ENCODE measurements at regions not wholly inside any gene's neighbourhood (a gene's known extent, or its start where the extent isn't known, plus 50 kb on each side); places are given as distances from the start of the nearest gene placed in this dataset.
"Not testable (repeated sequence)": the region's sequence is repeated elsewhere in the genome, so short reads cannot be mapped to it uniquely, and the experiment has no call there.

DNA sequence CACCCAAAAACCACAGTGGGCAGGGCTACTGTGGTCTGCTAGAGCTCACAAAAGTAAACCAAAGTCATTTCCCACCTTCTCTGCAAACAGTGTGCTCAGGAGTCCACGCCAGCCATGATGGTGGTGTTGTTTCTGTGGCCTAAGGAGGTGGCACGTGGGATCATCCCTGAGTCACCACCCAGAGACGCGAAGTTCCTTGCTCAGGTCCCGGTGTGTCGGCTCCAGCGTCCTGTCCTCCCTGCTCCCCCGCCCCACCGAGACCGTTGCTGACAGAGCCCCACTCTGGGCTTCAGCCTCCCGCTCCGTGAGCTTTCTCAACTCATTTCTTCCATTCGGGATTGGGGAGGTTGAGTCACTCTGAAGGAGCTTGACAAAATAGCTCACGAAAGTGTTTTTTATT, 118.7 kb downstream of the NPTX2 start:
- TF ChIP-seq EZH2phosphoT487 (IDR thresholded peaks at IDR 0.05; ENCODE audit: low read length) (no peak), EZH2 (optimal IDR thresholded peaks at IDR 0.05; ENCODE audit: low read depth, low read length) (no peak)
- Histone ChIP-seq H3K4me1 (ENCODE audit: low read length) (no peaks in the 10 kb centered on the region), H3K27ac (ENCODE audit: low read length) (no peak overlapping the region), H3K4me2 (ENCODE audit: low read depth, low read length) (no peak overlapping the region), H3K4me3 (ENCODE audit: low read length) (no peak overlapping the region), H3K9ac (ENCODE audit: low read length) (no peak overlapping the region), H3K79me2 (ENCODE audit: low read length) (no peaks in the 10 kb centered on the region), H3K9me3 (replicated peaks; ENCODE audit: insufficient read depth, low read length) (no peaks in the 10 kb centered on the region), H2AFZ (ENCODE audit: low read length) (no peak overlapping the region), H3F3A (ENCODE audit: insufficient read depth, low read length) (no peaks in the 10 kb centered on the region), H4K20me1 (ENCODE audit: insufficient read depth, low read length) (no peaks in the 10 kb centered on the region), H3K9me2 (replicated peaks; ENCODE audit: insufficient read depth, low read length) (no peaks in the 10 kb centered on the region), H3K36me3 (replicated peaks; ENCODE audit: insufficient read depth, low read length) (no peaks in the 10 kb centered on the region), H3K27me3 (replicated peaks; ENCODE audit: insufficient read depth, low read length) (no peaks in the 10 kb centered on the region)
- DNase-seq, result no peak

DNA sequence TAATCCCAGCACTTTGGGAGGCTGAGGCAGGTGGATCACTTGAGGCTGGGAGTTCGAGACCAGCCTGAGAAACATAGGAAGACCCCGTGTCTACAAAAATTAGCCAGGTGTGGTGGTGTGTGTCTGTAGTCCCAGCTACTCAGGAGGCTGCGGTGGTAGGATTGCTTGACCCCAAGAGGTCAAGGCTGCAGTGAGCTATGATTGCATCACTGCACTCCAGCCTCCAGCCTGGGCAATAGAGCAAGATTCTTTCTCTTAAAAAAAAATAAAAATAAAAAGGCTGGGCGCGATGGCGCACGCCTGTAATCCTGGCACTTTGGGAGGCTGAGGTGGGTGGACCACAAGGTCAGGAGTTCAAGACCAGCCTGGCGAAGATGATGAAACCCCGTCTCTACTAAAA, 119.4 kb downstream of the NPTX2 start:
- H3K9me2 ChIP-seq (replicated peaks; ENCODE audit: insufficient read depth, low read length), result not testable (repeated sequence)

GRCh38 chr7:98737176-98737575, 120.1 kb downstream of the NPTX2 start:
- H3K9me2 ChIP-seq (replicated peaks; ENCODE audit: insufficient read depth, low read length), result no peaks in the 10 kb centered on the region
- H3K4me1 ChIP-seq (ENCODE audit: low read length), result no peaks in the 10 kb centered on the region
- no peak for TF ChIP-seq CTCF (IDR thresholded peaks at IDR 0.05; ENCODE audit: low read length)
- no peak for TF ChIP-seq EZH2 (optimal IDR thresholded peaks at IDR 0.05; ENCODE audit: low read depth, low read length)
- no peak for TF ChIP-seq EZH2phosphoT487 (IDR thresholded peaks at IDR 0.05; ENCODE audit: low read length)
- H2AFZ ChIP-seq (ENCODE audit: low read length), result no peak overlapping the region
- no peaks in the 10 kb centered on the region for H3K27me3 ChIP-seq (replicated peaks; ENCODE audit: insufficient read depth, low read length)
- H3K4me2 ChIP-seq (ENCODE audit: low read depth, low read length), result no peak overlapping the region
- H3K27ac ChIP-seq (ENCODE audit: low read length), result no peak overlapping the region
- H3K79me2 ChIP-seq (ENCODE audit: low read length), result no peaks in the 10 kb centered on the region
- no peaks in the 10 kb centered on the region for H3K9me3 ChIP-seq (replicated peaks; ENCODE audit: insufficient read depth, low read length)
- no peaks in the 10 kb centered on the region for H3F3A ChIP-seq (ENCODE audit: insufficient read depth, low read length)
- no peaks in the 10 kb centered on the region for H3K36me3 ChIP-seq (replicated peaks; ENCODE audit: insufficient read depth, low read length)
- no peaks in the 10 kb centered on the region for H4K20me1 ChIP-seq (ENCODE audit: insufficient read depth, low read length)
- H3K4me3 ChIP-seq (ENCODE audit: low read length), result no peak overlapping the region
- no peak overlapping the region for H3K9ac ChIP-seq (ENCODE audit: low read length)
- no peak for DNase-seq

More for the DNA sequence above, 119.4 kb downstream of the NPTX2 start:
- H3K4me2 ChIP-seq (ENCODE audit: low read depth, low read length); H3K27ac ChIP-seq (ENCODE audit: low read length); H2AFZ ChIP-seq (ENCODE audit: low read length); H3K4me3 ChIP-seq (ENCODE audit: low read length); H3K36me3 ChIP-seq (replicated peaks; ENCODE audit: insufficient read depth, low read length); H3K27me3 ChIP-seq (replicated peaks; ENCODE audit: insufficient read depth, low read length); H4K20me1 ChIP-seq (ENCODE audit: insufficient read depth, low read length); H3K79me2 ChIP-seq (ENCODE audit: low read length); H3F3A ChIP-seq (ENCODE audit: insufficient read depth, low read length); H3K9me3 ChIP-seq (replicated peaks; ENCODE audit: insufficient read depth, low read length); H3K9ac ChIP-seq (ENCODE audit: low read length); H3K4me1 ChIP-seq (ENCODE audit: low read length); DNase-seq: not testable (repeated sequence)

- Histone ChIP-seq H3K4me1 (ENCODE audit: low read length) (no peaks in the 10 kb centered on the region), H3K4me3 (ENCODE audit: low read length) (no peak overlapping the region), H3K27me3 (replicated peaks; ENCODE audit: insufficient read depth, low read length) (no peaks in the 10 kb centered on the region), H3K36me3 (replicated peaks; ENCODE audit: insufficient read depth, low read length) (no peaks in the 10 kb centered on the region), H3K9ac (ENCODE audit: low read length) (no peak overlapping the region), H3K9me3 (replicated peaks; ENCODE audit: insufficient read depth, low read length) (no peaks in the 10 kb centered on the region), H3K9me2 (replicated peaks; ENCODE audit: insufficient read depth, low read length) (no peaks in the 10 kb centered on the region), H3K79me2 (ENCODE audit: low read length) (no peaks in the 10 kb centered on the region), H4K20me1 (ENCODE audit: insufficient read depth, low read length) (no peaks in the 10 kb centered on the region), H2AFZ (ENCODE audit: low read length) (no peak overlapping the region), H3K4me2 (ENCODE audit: low read depth, low read length) (no peak overlapping the region), H3K27ac (ENCODE audit: low read length) (no peak overlapping the region), H3F3A (ENCODE audit: insufficient read depth, low read length) (no peaks in the 10 kb centered on the region)
- no peak for TF ChIP-seq EZH2phosphoT487 (IDR thresholded peaks at IDR 0.05; ENCODE audit: low read length)
- no peak for TF ChIP-seq CTCF (IDR thresholded peaks at IDR 0.05; ENCODE audit: low read length)
- no peak for TF ChIP-seq EZH2 (optimal IDR thresholded peaks at IDR 0.05; ENCODE audit: low read depth, low read length)
- DNase-seq, result no peak
Measured at GRCh38 chr7:98740643-98741042, 123.6 kb downstream of the NPTX2 start.

Data from MM.1S (cell line).